ENCODE measurements at regions not wholly inside any gene's neighbourhood (a gene's known extent, or its start where the extent isn't known, plus 50 kb on each side); places are given as distances from the start of the nearest gene placed in this dataset.

- H3K27ac Mint-ChIP-seq, result no peak overlapping the region
- peaks cover 18% of the 10 kb centered on the region for H3K4me1 Mint-ChIP-seq (ENCODE audit: low read depth)
- H3K36me3 Mint-ChIP-seq, result no peaks in the 10 kb centered on the region
- H3K4me3 Mint-ChIP-seq, result no peak overlapping the region
- no peaks in the 10 kb centered on the region for H3K9me3 Mint-ChIP-seq (ENCODE audit: low read depth)
- no peaks in the 10 kb centered on the region for H3K27me3 Mint-ChIP-seq
Measured at GRCh38 chr2:12287220-12287751, 429.4 kb upstream of the TRIB2 start.

DNA sequence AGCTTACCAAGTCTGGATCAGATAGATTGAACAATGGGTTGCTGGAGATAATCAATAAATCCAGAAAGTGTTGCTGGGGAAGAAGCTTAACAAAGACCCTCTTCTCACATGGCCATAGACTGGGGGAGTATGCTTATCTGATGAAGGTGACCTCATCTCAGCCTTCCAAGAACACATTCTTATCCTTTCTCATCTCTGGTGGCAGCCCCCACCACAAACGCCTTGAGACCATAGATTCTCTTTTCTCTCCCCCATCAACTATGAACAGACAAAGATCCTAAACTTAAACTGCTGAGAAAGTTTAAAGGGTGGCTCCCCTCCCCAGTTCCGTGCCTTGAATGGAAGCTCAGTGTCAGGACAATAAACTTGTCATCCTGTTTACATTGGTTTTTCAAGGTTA lies 428.7 kb upstream of the TRIB2 start:
- Mint-ChIP-seq H3K9me3 (ENCODE audit: low read depth) (no peaks in the 10 kb centered on the region), H3K4me3 (no peak overlapping the region), H3K4me1 (ENCODE audit: low read depth) (peaks cover 18% of the 10 kb centered on the region), H3K27me3 (no peaks in the 10 kb centered on the region), H3K36me3 (no peaks in the 10 kb centered on the region), H3K27ac (no peak overlapping the region)

DNA sequence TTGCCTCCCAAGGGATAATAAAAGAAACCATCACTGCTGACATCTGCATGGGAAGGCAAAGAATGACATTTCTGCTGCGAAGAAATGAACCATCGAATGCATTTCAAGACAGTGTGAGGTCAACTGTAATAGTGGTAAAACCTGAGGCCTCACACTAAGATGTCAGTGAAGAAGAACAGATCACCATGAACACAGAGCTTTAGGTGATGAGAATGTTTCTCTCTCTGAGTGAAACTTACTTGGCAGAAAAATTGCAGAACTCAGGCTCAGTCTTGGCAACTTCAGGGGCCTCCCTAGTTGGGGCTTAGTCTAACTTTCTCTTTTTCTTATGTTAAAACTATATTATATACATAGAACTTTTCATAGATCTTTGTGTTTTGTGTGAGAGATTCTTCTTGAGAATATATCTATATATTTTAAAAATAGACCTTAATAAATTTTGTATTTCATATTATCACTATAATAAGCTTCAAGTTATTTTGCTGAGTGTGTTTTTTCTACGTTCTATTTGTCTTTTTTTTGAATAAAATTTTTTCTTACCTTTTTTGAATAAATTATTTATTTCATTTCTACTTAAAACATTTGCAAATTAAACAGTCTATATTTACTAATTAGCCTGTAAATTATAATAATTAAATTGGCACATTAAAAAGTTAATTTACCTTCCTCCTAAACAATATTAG lies 427.5 kb upstream of the TRIB2 start:
- H3K27ac Mint-ChIP-seq, result no peak overlapping the region
- no peaks in the 10 kb centered on the region for H3K9me3 Mint-ChIP-seq (ENCODE audit: low read depth)
- H3K4me1 Mint-ChIP-seq (ENCODE audit: low read depth), result peaks cover 25% of the 10 kb centered on the region
- H3K36me3 Mint-ChIP-seq, result no peaks in the 10 kb centered on the region
- no peaks in the 10 kb centered on the region for H3K27me3 Mint-ChIP-seq
- H3K4me3 Mint-ChIP-seq, result no peak overlapping the region

DNA sequence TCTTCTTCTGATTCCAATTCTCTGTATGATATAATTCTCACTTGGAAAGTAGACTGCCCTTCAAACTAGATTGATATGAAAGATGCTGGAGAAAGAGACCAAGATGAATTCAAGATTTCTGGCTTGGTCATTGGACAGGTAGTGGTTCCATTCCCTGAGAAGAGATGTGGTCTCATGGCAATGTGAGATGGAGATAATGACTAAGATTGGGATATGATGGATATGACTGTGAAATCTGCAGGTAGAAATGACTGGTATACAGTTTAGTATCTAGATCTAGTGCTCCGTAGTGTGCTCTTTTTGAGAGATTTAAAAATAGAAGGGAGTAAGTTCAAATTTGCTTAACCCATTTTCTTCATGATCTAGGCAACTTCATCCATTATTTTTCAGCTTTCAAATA lies 425.4 kb upstream of the TRIB2 start:
- Mint-ChIP-seq H3K36me3 (no peaks in the 10 kb centered on the region), H3K4me3 (no peak overlapping the region), H3K27me3 (no peaks in the 10 kb centered on the region), H3K4me1 (ENCODE audit: low read depth) (peaks cover 35% of the 10 kb centered on the region), H3K9me3 (ENCODE audit: low read depth) (no peaks in the 10 kb centered on the region), H3K27ac (no peak overlapping the region)

DNA sequence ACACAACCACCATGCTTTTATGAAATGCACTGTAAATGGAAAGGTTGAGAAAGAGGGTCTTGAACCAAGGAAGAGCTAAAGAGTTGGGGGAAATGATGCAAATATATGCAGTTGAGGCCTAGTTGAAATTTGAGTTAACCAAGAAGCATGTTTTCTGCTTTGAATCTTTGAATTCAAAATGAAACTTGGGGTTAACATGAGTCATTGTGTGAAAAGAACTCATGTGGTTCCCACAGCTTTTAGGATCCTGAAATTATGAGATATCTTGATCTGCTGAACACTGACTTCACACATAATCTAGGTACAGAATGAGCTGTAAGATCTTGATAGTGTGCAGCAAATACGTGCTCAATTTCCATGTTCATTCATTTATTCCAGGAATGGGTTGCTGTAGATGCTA lies 422.9 kb upstream of the TRIB2 start:
- Mint-ChIP-seq H3K27me3 (no peaks in the 10 kb centered on the region), H3K27ac (peak overlapping the region; percentile 16), H3K9me3 (ENCODE audit: low read depth) (peaks cover 4% of the 10 kb centered on the region), H3K4me1 (ENCODE audit: low read depth) (peaks cover 37% of the 10 kb centered on the region), H3K4me3 (no peak overlapping the region), H3K36me3 (peaks cover 4% of the 10 kb centered on the region)

DNA sequence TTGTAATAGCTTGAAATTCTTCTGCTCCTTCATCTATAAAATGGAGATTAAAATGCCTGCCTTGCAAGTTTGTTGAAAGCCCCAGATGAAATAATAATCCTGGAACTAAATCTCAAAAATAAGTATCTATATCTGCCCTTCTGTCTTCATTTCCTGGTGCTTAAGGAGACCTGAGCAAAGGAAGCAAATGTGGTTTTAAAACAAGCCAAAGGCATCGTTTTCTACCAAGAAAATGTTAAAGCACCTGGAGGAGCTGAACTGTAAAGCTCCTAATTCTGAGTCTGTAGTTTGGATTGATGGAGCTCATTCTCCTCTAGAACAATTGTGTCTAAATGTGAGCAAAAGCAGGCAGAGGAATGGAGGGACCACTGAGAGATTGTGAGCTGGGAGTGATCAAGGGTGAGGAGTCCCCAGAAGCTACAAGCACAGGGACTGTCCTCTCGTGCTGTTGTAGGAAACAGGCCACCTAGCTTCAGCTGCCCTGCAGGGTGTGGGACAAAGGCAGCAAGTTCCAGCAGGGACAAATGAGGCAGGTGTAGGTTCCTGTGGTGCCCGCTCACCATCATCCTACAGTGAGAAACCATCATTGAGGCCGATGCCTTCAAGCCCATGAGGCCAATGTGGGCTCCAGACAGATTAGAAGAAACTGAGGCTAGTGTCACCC lies 420.7 kb upstream of the TRIB2 start:
- Mint-ChIP-seq H3K36me3 (peaks cover 4% of the 10 kb centered on the region), H3K4me1 (ENCODE audit: low read depth) (peaks cover 38% of the 10 kb centered on the region), H3K4me3 (no peak overlapping the region), H3K9me3 (ENCODE audit: low read depth) (peaks cover 4% of the 10 kb centered on the region), H3K27me3 (no peaks in the 10 kb centered on the region), H3K27ac (no peak overlapping the region)

DNA sequence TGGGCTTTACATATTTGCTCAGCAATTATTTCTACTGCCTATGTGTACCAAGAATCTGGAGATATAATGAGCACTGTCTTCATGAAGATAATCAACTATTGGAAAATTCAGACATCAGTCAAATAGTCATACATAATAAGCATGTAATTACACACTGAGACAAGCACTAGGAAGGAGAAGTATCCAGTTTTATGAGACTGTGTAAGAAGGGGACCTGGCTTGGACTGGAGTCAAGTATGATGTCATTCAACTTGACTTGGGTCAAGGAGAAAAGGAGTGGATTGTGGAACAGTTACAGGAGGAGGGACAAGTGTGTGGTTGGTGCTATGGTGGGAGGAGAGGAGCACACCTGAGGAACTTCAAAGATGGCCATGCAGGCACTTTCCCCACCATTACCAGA lies 419.8 kb upstream of the TRIB2 start:
- no peaks in the 10 kb centered on the region for H3K27me3 Mint-ChIP-seq
- H3K9me3 Mint-ChIP-seq (ENCODE audit: low read depth), result peaks cover 4% of the 10 kb centered on the region
- peaks cover 4% of the 10 kb centered on the region for H3K36me3 Mint-ChIP-seq
- H3K4me1 Mint-ChIP-seq (ENCODE audit: low read depth), result peaks cover 47% of the 10 kb centered on the region
- no peak overlapping the region for H3K4me3 Mint-ChIP-seq
- no peak overlapping the region for H3K27ac Mint-ChIP-seq

DNA sequence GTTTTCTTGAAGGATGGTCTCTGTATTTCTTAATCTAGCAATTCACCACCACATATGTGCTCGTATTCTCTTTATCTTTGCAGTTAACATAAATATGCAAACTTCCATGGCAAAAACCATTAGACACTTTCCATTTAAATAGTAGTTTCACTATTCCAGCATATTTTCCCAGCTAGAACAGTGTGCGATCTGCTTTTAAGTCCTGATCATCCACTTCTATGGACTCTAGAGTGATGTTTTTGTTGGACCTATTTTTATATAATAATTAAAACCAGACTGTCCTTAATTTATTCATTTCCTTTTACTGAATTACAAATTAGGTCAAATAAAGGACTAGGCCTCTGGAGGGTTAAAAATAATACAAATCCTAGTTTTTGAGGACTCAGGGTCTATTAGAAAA lies 418.4 kb upstream of the TRIB2 start:
- no peak overlapping the region for H3K4me3 Mint-ChIP-seq
- H3K27me3 Mint-ChIP-seq, result no peaks in the 10 kb centered on the region
- peaks cover 60% of the 10 kb centered on the region for H3K4me1 Mint-ChIP-seq (ENCODE audit: low read depth)

DNA sequence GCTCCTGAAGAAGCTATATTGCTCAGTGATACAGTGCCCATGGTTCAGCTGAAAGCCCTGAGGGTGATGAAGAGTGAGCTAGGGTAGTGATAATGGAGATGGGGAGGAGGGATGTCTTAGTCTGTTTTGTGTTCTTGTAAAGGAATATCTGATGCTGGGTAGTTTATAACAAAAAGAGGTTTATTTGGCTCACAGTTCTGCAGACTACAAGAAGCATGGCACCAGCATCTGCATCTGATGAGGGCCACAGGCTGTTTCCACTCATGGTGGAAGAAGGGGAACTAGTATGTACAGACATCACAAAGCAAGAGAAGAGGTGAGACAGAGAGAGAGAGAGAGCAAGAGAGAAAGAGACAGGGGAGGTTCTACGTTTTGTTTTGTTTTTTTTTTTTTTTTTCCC lies 417.3 kb upstream of the TRIB2 start:
- no peaks in the 10 kb centered on the region for H3K27me3 Mint-ChIP-seq
- H3K4me1 Mint-ChIP-seq (ENCODE audit: low read depth), result peaks cover 60% of the 10 kb centered on the region
- no peak overlapping the region for H3K4me3 Mint-ChIP-seq
- peaks cover 4% of the 10 kb centered on the region for H3K36me3 Mint-ChIP-seq
- H3K9me3 Mint-ChIP-seq (ENCODE audit: low read depth), result peaks cover 4% of the 10 kb centered on the region
- no peak overlapping the region for H3K27ac Mint-ChIP-seq

More for the DNA sequence above, 418.4 kb upstream of the TRIB2 start:
- H3K9me3 Mint-ChIP-seq (ENCODE audit: low read depth), result peaks cover 4% of the 10 kb centered on the region
- H3K36me3 Mint-ChIP-seq, result peaks cover 4% of the 10 kb centered on the region
- H3K27ac Mint-ChIP-seq, result no peak overlapping the region

DNA sequence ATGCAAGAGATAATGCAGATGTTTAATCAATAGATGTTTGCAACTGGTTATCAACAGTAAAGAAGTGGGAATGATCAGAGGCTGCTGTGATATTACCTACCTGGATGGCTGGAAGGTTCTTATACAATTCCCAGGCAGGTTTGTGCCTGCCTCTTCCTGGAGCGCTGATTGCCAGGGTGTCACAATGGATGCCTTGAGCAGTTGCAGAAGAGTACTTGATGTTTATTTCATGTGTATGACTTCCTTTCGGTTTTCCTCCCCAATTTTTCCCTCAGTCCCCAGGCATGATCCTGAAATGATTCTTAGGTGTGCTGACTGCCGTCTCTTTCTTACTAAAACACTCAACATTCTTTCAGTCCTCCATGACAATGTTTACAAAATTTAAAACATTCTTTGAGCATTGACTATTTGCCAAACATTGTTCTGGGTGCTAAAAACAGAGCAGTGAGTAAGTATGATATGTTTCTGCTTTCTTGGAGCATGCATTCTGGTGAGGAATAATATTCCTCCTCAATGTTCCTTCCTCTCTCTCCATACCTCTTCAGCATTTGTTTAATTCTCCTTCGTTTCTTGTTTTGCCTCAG lies 416.6 kb upstream of the TRIB2 start:
- no peaks in the 10 kb centered on the region for H3K27me3 Mint-ChIP-seq
- H3K36me3 Mint-ChIP-seq, result peaks cover 4% of the 10 kb centered on the region
- H3K4me1 Mint-ChIP-seq (ENCODE audit: low read depth), result peaks cover 56% of the 10 kb centered on the region
- H3K9me3 Mint-ChIP-seq (ENCODE audit: low read depth), result peaks cover 4% of the 10 kb centered on the region
- no peak overlapping the region for H3K4me3 Mint-ChIP-seq
- no peak overlapping the region for H3K27ac Mint-ChIP-seq

- Mint-ChIP-seq H3K9me3 (ENCODE audit: low read depth) (peaks cover 4% of the 10 kb centered on the region), H3K4me1 (ENCODE audit: low read depth) (peaks cover 48% of the 10 kb centered on the region), H3K4me3 (no peak overlapping the region), H3K27me3 (no peaks in the 10 kb centered on the region), H3K27ac (peak overlapping the region; percentile 66), H3K36me3 (peaks cover 4% of the 10 kb centered on the region)
Measured at GRCh38 chr2:12300927-12301326, 415.8 kb upstream of the TRIB2 start.

DNA sequence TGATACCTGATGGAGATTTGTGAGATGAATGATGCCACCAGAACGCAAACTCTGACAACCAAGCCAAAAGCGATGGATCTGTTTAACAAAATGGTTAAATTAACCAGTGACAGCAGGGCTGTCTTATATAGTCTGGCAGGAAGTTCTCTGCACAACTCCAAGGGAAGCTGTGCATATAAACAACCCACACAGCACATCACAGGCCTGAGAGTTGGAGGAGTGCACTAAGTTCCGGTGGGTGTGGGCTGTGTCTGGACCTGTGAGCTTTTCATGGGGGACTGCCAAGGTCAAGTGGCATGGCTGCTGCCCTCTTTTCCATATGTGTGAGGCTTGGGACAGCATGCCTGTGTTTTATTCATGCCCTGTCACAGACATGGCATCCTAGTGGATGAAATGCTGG lies 414.6 kb upstream of the TRIB2 start:
- Mint-ChIP-seq H3K9me3 (ENCODE audit: low read depth) (peaks cover under 1% of the 10 kb centered on the region), H3K27ac (no peak overlapping the region), H3K36me3 (no peaks in the 10 kb centered on the region), H3K4me3 (peak overlapping the region; percentile 1), H3K27me3 (no peaks in the 10 kb centered on the region), H3K4me1 (ENCODE audit: low read depth) (peaks cover 36% of the 10 kb centered on the region)

DNA sequence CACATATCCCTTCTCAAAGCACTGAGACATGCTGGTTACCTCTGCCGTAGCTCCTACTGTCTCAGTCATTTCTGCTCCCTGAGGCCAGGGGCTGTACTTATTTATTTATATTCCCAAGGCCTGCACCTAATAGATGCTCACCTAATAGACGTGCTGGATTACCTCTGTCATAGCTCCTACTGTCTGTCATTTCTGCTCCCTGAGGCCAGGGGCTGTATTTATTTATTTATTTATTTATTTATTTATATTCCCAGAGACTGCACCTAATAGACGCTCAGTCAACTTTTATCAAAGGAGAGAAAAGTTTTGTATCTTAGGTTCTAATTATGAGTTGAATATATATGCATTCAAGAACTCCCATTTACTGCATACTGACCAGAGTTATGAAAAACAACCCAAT lies 414.0 kb upstream of the TRIB2 start:
- Mint-ChIP-seq H3K9me3 (ENCODE audit: low read depth) (no peaks in the 10 kb centered on the region), H3K27ac (no peak overlapping the region), H3K4me3 (no peak overlapping the region), H3K36me3 (no peaks in the 10 kb centered on the region), H3K27me3 (no peaks in the 10 kb centered on the region), H3K4me1 (ENCODE audit: low read depth) (peaks cover 35% of the 10 kb centered on the region)

GRCh38 chr2:12303181-12304030 lies 413.3 kb upstream of the TRIB2 start:
- Mint-ChIP-seq H3K9me3 (ENCODE audit: low read depth) (no peaks in the 10 kb centered on the region), H3K36me3 (no peaks in the 10 kb centered on the region), H3K4me1 (ENCODE audit: low read depth) (peaks cover 35% of the 10 kb centered on the region), H3K27me3 (no peaks in the 10 kb centered on the region), H3K4me3 (peak overlapping the region; percentile 9), H3K27ac (no peak overlapping the region)

Measured in activated naive CD8-positive, alpha-beta T cell (primary cell).